ENCODE measurements at regions not wholly inside any gene's neighbourhood (a gene's known extent, or its start where the extent isn't known, plus 50 kb on each side); places are given as distances from the start of the nearest gene placed in this dataset.
"Not testable (repeated sequence)": the region's sequence is repeated elsewhere in the genome, so short reads cannot be mapped to it uniquely, and the experiment has no call there.

DNA sequence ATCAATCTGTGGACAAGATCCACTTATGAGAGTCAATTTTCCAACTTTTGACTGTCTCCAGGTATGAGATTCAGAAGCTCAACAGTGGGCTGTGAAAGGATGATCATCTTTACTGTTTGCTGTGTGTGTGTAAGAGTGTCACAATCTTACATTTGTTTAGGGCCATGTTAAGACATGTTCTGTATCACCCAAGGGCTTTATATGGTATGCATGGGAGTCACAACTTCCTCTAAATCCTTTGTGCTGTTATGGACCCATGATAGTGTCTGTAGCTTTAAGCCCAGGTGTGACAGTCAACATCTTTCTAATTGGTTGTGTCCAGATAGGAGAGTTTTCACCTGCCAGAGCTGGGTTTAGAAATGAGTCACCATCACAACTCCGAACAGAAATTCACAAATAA, 70.2 kb downstream of the ZNF726 start:
- not testable (repeated sequence) for DNase-seq

DNA sequence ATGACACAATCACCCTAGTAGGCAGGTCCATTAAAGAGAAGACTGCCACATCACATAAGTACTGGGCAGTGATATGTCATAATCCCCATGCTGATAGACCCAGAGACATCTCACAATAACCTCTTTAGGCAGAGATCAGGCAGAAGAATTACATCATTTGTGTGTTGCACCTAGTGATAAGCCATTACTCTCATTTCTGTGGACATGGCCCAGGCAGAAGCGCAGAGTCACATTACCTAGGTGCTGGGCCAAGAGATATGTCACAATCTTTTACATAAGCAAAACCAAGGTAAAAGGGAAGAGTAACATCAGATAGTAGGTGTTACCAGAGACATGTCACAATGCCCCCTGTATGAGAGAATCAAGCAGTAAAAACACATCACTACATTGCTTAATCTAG, 71.9 kb downstream of the ZNF726 start:
- no peak for DNase-seq

DNA sequence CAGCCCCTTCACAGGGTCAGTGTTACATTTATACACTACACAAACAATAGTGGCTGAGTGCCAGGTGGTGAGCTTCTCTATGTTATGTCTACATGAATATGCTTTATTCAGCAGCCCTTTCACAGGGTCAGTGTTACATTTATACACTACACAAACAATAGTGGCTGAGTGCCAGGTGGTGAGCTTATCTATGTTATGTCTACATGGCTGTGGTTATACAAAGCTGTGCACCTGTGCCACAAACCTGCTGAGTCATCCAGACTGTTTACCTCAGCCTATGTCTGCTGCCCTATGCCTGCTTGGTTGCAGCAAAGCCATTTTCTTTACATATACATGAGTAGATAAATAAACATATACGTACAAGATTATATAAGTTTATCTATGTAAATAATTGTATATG, 76.5 kb downstream of the ZNF726 start:
- no peak for DNase-seq

DNA sequence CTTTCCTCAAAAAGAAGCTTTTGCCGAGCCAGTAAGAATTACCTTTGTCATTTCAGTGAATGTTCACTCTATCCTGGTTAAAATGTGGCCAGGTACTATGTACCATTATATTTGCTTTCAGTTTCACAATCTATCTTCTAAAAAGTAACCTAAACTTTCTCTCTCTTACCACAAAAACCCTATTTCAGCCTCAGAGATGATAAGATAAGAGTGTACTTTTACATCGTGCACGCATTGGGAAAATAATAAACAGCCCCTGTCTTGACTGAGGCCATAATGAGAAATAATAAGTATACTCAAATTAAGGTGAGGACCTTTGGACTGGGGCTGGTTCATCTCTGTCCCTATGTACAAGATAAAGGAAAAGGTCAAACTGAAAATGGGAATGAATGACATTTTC, 77.7 kb downstream of the ZNF726 start:
- DNase-seq, result no peak

GRCh38 chr19:23993440-23993839, 78.8 kb downstream of the ZNF726 start:
- DNase-seq, result no peak

DNA sequence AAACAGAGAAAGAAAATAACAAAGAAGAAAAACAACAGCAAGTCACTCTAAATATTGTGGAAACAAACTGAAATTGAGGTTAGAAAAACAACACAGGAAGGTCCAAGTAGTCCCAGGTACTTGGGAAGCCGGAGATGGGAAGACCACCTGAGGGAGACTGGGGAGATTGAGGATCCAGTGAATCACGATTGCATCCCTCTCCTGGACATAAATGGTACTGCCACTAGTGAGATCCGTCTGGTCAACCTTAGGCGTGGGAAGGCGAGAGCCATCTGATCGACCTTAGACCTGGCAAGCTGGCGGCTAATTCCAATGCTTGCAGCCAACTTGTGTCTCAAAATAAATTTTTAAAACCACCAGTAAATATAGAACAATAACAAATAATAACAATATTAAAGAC, 81.9 kb downstream of the ZNF726 start:
- DNase-seq, result peak in 2 of 3 donors; percentile 3 to 7

DNA sequence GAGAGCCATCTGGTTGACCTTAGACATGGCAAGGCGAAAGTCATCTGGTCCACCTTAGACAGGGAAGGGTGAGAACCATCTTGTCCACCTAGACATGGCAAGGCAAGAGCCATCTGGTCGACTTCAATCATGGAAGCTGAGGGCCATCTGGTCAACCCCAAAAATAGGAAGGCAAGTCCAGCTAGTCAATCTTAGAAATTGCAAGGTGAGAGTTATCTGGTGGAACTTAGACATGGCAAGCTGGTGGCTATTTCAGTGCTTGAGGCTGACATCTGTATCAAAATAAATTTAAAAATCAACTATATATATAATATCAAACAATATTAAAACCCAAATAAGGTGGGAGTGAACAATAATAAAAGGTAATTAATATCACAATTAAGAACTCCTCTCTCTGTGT, 83.9 kb downstream of the ZNF726 start:
- DNase-seq, result no peak

DNA sequence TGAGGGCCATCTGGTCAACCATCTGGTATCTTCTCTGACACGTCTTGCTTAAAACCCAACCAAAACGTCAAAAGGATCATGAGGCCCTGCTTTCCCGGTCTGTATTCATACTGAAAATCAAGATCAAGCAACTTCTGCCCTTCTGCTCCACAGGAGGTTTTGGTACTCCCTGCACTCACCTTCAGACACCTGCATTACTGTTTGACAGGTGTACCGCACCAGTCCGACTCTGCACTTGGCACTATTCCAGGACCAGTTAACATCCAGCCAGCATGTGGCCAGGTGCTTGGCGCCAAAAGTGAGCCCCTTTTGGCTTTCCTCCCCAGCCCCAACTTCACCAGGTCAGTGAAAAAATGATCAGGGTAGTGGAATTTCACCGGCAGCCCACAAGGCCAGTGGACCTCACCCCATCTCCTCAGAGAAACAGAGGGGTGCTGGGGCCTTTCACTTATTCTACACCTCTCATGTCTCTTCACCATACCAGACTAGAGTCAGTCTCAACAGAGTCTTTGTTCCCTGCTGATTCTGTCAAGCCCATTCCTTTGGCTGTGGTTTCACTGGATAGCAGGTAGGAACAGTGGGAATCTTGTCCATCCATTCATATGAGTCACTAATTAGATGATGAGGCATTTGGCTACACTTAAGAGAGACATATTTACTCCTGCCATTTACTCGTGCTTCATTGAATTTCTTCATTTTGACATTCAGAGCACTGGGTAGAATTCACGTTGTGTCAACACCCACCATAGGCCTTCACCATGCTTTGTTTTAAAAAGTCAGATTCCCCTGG, 85.3 kb downstream of the ZNF726 start:
- DNase-seq, result no peak

GRCh38 chr19:24000656-24001055, 86.0 kb downstream of the ZNF726 start:
- DNase-seq, result no peak

- DNase-seq, result no peak
These were observed 84.6 kb upstream of the ZNF254 start for GRCh38 chr19:24002256-24002945.

GRCh38 chr19:24003537-24003936, 83.5 kb upstream of the ZNF254 start:
- no peak for DNase-seq

DNA sequence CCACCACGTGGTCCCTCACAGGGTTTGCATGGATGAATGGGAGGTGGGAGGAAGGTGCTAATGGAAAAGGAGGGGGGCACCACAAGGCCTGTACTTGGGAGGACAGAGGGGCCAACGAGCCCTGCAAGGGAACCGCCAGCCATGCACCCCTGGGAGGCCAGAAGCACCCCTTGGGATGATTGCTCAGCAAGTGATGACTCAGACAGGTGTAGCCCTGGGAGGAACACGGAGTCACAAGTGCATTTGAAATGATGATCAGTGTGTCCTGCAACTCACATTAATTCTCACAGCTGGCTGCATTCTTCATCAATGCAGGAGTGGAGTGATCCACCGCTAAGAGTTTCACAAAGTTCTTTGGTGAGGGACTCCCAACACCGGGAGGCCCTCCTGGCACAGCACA, 82.8 kb upstream of the ZNF254 start:
- no peak for DNase-seq

DNA sequence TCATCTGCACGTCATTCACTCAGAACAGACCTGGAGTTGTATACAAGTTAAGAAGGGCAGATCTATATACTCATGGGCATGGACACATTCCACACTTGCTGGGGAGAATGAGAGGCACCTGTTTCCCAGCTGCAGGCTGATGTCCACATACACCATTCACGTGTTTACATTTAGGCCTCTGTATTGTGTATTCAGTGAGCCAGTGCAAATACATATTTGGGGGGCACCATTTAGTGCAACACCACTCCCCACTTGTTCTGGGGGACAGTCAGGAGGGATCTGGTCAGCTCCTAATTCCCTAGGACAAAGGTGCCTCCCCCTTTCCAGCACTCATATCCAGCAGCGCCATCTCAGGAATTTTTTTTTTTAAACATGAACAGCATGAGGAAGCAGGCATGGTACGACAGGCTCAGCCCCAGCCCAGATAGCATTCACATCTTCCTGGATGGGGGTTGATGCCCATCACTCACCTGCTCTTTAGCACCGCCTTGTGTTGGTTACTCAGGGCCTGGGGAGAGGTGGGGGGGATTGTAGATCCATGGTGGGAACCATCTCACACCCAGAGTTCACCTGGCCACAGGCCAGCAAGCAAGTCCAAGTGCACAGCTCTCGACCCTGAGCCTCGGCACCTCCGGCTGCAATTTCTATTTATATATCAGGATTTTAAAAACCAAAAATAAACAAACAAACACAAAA, 56.9 kb upstream of the ZNF254 start:
- no peak for DNase-seq

DNA sequence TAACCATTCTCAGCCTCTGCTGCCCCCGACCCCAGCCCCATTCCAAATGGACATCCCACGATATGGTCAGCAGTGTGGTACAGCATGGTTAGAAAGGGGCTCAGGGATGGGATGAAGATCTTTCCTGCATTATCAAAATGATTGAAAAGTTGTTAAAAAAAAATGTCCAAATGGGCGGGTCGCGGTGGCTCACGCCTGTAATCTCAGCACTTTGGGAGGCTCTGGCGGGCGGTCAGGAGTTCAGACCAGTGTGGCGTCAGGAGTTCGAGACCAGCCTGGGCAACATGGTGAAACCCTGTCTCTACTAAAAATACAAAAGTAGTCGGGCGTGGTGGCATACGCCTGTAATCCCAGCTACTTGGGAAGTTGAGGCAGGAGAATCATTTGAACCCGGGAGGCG, 54.3 kb upstream of the ZNF254 start:
- no peak for DNase-seq

DNA sequence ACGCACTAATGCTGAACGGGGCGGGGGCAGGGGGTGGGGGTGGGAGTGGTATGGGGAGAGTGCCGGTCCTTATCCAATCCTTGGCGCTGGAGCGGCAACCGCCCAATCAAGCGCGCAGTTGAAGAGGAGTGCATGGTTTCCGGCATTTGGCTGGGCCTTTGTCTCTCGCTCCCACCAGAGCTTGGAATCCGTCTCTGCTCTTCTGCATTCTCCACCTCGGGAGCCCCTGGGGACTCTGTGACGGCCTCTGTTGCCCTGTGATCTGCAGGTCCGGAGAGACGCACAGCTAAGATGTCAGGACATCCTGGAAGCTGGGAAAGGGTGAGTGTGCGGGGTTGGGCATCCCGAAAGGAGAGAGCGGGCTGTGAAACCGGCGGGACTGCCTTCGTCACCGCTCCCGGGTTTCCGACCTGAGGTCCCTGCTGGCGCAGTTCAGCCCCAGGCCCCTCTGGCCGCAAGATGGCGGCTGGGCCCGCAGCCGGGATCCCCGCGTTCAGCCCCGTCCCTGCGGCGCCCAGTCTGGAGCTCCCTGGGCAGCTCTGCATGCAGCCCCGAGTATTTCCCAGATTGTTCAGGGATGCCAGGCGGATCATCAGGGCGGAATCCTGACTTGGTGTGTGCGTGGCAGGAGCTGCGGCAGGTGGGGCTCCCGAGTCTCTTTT, 53.6 kb upstream of the ZNF254 start:
- peak; percentile 85 to 90 (median 89) for DNase-seq

GRCh38 chr19:24033963-24034342, 53.0 kb upstream of the ZNF254 start:
- peak; percentile 51 to 68 (median 54) for DNase-seq

- DNase-seq, result peak; percentile 30 to 36 (median 30)
These were observed 51.6 kb upstream of the ZNF254 start for GRCh38 chr19:24035261-24035880.
